Lower leg skin (tissue), 3 donors: ENCODE measurements at regions not wholly inside any gene's neighbourhood (a gene's known extent, or its start where the extent isn't known, plus 50 kb on each side); places are given as distances from the start of the nearest gene placed in this dataset.

Experiments
- POLR2A ChIP-seq, 2 donors: fragments of 450-650 bp; IDR thresholded peaks; one replicate each; pipeline ENCODE4 v1.6.1; 2016 to 2017; ENCODE audit warnings: antibody characterized with exemption in 2 of 2, mild to moderate bottlenecking in 1 of 2, moderate library complexity in 1 of 2
- TF ChIP-seq, protein P1 (sequence below), 3 donors: fragments of 450-650 bp; IDR thresholded peaks; one replicate each; pipeline ENCODE4 v1.5.1; 2016; ENCODE audit warnings: antibody characterized with exemption in 3 of 3, mild to moderate bottlenecking in 3 of 3, moderate library complexity in 2 of 3

DNA sequence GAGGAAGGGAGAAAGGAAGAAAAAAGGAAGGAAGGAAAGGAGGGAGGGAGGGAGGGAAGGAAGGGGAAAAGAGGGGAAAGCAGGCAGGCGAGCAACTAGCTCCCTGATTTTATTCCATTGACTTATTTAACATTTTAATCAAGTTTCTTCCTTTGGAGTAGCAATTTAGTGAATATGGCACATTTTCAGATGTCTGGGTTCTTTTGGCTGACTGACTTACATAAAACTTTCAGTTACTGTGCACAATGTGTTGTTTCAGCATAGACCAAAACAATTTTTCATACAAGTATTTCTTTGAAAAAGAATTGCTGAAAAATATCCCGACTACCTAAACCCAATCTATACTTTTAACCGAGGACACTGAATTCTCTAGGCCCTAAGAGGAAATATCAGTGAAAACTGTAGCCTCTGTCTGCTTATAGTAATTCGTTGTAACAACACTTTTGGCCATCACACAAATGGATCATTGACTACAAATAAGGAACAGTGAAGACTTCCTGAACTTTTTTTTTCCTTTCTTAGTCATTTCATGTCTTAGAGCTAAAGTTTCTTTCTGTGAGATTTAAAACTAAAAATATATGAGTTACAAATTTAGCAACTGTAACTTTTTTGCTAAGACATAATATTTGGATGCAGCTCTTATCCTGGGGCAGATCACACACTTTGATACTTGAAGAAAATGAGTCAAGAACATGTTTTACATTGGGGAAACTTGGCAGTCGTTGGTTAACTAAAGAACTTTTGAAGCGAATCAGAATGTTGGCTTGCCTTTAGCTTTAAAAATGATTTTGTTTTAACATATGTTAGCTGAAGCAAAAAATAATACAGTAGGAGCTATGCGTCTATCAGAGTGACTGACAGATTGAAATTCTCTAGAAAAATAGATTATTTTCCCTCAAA, 79.6 kb downstream of the SOX2 start:
- TF ChIP-seq, protein P1, sequence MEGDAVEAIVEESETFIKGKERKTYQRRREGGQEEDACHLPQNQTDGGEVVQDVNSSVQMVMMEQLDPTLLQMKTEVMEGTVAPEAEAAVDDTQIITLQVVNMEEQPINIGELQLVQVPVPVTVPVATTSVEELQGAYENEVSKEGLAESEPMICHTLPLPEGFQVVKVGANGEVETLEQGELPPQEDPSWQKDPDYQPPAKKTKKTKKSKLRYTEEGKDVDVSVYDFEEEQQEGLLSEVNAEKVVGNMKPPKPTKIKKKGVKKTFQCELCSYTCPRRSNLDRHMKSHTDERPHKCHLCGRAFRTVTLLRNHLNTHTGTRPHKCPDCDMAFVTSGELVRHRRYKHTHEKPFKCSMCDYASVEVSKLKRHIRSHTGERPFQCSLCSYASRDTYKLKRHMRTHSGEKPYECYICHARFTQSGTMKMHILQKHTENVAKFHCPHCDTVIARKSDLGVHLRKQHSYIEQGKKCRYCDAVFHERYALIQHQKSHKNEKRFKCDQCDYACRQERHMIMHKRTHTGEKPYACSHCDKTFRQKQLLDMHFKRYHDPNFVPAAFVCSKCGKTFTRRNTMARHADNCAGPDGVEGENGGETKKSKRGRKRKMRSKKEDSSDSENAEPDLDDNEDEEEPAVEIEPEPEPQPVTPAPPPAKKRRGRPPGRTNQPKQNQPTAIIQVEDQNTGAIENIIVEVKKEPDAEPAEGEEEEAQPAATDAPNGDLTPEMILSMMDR (IDR thresholded peaks at IDR 0.05), result no peak
- no peak for TF ChIP-seq POLR2A (IDR thresholded peaks at IDR 0.05)
